ENCODE measurements at regions not wholly inside any gene's neighbourhood (a gene's known extent, or its start where the extent isn't known, plus 50 kb on each side); places are given as distances from the start of the nearest gene placed in this dataset.

GRCh38 chr17:74059479-74060240 is 143.8 kb upstream of the RPL38 start:
- no peak for DNase-seq (ENCODE audit: extremely low read depth, low read depth)

DNA sequence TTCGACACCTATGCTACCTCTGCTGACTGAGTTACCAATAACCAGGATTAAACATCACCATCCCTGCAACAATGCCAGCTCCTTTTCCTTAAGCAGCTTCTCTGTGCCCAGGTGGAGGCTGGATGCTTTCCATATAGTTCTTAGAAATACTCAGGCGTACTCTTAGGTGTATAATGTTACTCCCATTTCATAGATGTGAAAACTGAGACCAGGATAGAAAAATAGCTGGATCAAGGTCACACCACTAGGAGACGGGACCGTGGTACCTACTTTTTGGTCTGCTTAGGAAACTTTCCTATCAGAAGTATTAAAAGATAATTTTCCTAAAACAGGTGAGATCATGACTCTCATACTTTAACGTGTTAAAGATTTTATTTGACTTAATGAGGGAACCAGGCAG is 141.7 kb upstream of the RPL38 start:
- no peak for DNase-seq (ENCODE audit: extremely low read depth, low read depth)

GRCh38 chr17:74062234-74062633 is 141.2 kb upstream of the RPL38 start:
- DNase-seq (ENCODE audit: extremely low read depth, low read depth): no peak

- DNase-seq (ENCODE audit: extremely low read depth, low read depth): no peak
These were observed 140.0 kb upstream of the RPL38 start for GRCh38 chr17:74063439-74063838.

- no peak for DNase-seq (ENCODE audit: extremely low read depth, low read depth)
These were observed 133.1 kb upstream of the RPL38 start for GRCh38 chr17:74070374-74070773.

- DNase-seq (ENCODE audit: extremely low read depth, low read depth): no peak
These were observed 132.3 kb upstream of the RPL38 start for GRCh38 chr17:74070998-74071679.

GRCh38 chr17:74072340-74072739 is 131.1 kb upstream of the RPL38 start:
- DNase-seq (ENCODE audit: extremely low read depth, low read depth): no peak

- DNase-seq (ENCODE audit: extremely low read depth, low read depth): no peak
These were observed 127.0 kb upstream of the RPL38 start for GRCh38 chr17:74076446-74076845.

- no peak for DNase-seq (ENCODE audit: extremely low read depth, low read depth)
These were observed 126.2 kb upstream of the RPL38 start for GRCh38 chr17:74077231-74077630.

- DNase-seq (ENCODE audit: extremely low read depth, low read depth): no peak
These were observed 125.0 kb upstream of the RPL38 start for GRCh38 chr17:74078363-74078941.

DNA sequence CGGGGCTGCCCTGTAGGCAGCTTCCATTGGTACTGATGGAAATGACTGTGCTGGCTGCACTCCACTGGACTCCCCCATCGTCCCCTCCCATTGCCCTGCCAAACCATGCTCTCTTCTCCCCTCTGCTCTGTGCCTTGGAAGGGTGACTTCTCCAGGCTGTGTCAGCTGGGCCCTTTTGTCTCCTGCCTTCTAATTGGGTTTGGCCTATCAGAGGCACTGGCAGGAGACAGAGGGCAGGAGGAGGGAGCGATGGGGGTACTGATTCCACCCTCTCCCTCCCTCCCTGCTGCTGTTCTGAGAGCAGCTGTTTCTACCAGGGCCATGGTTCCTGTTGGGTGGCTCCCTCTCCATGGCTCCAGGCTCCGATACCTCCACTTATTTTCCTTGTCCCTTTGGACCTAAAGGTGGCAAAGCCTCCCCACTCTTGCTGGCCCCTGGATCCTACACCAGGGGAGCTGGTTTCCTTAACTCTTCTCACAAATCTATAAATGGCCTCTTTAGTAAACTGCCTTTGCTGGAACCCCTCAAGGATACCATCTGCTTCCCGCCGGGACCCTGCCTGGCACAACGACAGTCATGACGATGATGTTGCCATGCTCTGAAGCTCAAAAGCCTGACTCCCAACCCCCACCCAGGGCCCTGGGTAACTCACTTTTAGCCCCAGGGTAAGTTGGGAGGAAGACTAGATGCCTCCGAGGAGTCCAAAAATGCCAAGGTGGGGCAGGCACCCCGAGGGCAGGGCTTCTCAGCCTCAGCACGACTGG is 123.8 kb upstream of the RPL38 start:
- no peak for DNase-seq (ENCODE audit: extremely low read depth, low read depth)

DNA sequence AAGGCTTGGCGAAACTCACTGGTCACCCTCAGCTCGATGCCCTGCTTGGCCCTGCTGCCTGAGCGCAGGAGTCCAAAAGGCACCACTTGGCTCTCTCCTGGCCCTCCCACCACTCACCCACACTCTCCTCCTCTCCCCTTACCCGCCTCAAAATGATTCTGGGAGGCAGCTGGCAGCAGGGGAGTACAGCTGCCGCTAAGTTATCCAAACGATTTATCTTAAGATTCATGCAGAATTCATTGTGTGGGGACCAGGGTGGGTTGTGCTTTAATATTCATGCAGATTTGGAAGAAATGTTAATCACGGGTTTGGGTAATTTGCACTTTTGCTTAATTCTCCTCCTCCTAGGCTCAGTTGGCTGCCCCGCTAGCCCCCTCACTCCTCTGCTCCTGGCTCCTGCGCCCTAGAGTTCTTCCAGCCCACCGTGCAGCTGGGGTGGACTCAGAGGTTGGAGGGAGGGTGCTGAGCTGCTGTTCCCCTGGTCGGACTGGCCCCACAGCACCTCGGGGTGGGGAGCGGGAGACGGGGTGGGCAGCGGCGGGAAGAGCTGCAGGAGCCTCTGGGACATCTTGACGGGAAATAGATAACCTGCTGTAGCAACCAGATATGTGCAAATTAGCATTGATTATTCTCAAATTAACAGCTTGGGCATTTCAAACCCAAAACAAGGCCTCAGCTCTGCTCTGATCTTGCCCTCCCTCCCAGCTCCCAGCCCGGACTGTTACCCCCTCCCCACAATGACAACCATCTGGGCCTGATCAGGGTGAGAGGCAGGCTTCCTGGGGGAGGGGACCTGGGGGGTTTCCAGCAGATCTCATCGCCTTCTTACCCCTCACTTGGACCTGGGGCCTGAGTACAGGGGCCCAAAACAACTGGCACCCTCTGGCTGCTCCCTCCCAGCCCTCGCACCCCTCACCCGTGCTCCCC is 122.6 kb upstream of the RPL38 start:
- DNase-seq (ENCODE audit: extremely low read depth, low read depth): no peak

DNA sequence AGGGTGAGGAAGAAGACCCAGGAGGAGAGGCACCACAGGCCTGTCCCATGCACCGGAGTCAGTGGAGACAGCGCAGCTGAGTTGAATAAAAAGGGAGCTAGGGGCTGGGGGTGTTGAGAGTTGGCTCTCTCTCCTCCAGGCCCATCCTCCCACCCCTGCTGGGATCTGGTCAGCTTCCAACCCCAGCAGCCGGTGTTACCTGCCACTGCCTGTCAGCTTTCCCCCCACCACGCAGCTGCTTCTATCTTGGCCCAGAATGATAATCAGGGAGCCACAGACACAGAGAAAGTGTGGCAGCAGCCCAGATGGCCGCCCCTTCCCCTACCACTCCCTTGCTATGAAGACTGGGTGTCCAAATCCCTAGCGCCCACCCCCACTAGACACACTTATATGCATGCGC is 120.6 kb upstream of the RPL38 start:
- DNase-seq (ENCODE audit: extremely low read depth, low read depth): no peak

- no peak for DNase-seq (ENCODE audit: extremely low read depth, low read depth)
These were observed 120.2 kb upstream of the RPL38 start for GRCh38 chr17:74083321-74083720.

DNA sequence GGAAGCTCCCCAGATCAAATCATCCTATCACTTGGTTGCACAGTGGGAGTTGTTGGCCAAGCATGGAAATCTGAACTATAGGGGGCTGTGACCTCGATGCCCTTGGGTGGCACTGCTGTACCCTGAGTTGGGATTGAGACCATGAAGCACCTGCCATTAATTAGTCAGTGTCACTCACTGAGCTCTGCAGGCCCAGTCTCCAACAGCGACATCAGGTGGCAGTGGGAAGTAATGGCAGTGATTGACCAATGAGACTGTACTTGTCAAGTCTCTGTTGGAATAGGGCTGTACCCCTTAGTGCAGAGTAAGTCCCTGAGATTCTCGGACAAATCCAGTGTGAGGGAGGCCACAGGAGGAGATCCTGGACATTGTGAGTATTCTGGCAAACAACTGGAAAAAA is 118.0 kb upstream of the RPL38 start:
- DNase-seq (ENCODE audit: extremely low read depth, low read depth): no peak

DNA sequence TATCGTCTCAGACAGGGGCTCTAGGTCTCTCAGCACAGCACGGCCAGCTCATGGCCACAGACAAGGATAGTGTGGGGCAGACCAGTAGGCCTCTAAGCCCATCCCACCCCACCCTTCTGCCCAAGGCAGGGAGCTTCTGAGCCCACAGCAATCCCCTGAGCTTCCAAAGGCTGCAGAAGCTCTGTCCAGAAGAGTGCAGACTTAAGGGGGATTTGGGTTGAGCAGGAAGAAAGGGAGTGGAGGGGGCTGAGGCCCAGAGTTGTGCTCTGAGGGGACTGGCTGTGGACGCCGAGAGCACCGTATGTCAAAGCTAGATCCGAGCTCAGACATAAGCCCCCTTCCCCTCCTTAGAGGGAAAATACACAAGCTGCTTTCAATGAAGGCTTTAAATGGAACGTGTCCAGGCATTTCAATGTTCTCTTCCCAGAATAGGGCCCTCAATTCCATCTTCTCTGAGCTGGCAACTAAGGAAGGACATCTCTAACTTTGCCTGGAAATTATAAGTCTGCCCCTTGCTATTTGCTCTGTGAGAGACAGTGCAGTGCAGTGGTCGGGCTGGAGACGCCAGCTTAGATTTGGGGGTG is 116.4 kb upstream of the RPL38 start:
- DNase-seq (ENCODE audit: extremely low read depth, low read depth): no peak

DNA sequence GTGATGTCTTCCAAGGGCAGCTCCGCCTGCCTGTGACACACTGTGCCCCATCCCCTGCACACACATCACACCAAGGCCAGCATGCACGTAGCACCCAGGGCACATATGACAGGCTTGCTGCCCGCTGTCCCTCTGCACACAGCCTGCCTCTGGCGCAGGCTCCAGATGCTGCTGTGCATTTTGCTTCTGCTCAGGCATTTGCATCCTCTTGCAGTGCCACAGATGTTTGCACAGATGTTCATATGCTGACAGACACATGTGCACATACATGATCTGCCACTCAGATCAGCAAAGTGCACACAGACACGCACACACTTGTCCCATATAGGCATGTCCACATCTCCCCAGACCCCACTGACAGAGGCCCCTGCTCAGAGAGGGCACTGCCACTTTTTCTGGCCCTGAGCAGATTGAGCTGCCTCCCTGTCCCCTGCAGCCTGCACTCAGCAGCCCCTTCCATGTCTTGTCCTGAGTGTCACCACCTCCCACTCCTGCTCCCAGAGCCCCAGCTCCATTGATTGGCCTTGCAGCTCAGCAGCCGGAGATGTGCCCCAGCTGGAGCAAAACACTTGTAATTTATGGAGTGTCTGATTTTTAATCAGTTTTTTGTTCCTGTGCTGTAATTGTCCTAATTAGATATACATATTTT is 115.1 kb upstream of the RPL38 start:
- no peak for DNase-seq (ENCODE audit: extremely low read depth, low read depth)

- DNase-seq (ENCODE audit: extremely low read depth, low read depth): no peak
These were observed 114.5 kb upstream of the RPL38 start for GRCh38 chr17:74088934-74089329.

DNA sequence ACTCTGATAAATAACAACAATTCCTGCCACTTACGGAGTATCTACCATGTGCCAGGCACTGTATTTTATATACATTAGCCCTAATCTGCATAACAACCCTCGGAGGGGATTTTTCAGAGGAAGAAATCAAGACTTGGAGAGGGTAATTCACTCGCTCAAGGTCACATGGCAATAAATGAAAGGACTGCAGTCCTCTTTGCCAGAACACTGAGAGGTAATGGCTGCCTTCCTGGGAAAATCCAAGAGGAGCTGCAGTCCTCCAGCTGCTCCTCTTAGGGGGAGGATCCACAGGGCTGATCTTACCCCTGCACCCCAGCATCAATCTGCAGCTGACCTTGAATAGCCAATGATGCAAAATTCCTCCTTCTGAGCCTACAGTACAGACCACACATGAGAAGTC is 114.1 kb upstream of the RPL38 start:
- no peak for DNase-seq (ENCODE audit: extremely low read depth, low read depth)
